ENCODE measurements at regions not wholly inside any gene's neighbourhood (a gene's known extent, or its start where the extent isn't known, plus 50 kb on each side); places are given as distances from the start of the nearest gene placed in this dataset.

GRCh38 chr10:35797187-35797586, 155.1 kb upstream of the FZD8 start:
- DNase-seq (ENCODE audit: low read depth), result no peak
- no peak overlapping the region for H3K4me3 ChIP-seq (ENCODE audit: control insufficient read depth, low read depth, low read length)
- no peak for TF ChIP-seq CTCF (IDR thresholded peaks at IDR 0.05; ENCODE audit: control insufficient read depth, insufficient read depth, low read depth, low read length, missing control alignments)

- no peak for TF ChIP-seq CTCF (IDR thresholded peaks at IDR 0.05; ENCODE audit: control insufficient read depth, insufficient read depth, low read depth, low read length, missing control alignments)
- no peak overlapping the region for H3K4me3 ChIP-seq (ENCODE audit: control insufficient read depth, low read depth, low read length)
- no peak for DNase-seq (ENCODE audit: low read depth)
Observed at GRCh38 chr10:35795131-35795824, 153.2 kb upstream of the FZD8 start.

- no peak overlapping the region for H3K4me3 ChIP-seq (ENCODE audit: control insufficient read depth, low read depth, low read length)
- no peak for DNase-seq (ENCODE audit: low read depth)
- no peak for TF ChIP-seq CTCF (IDR thresholded peaks at IDR 0.05; ENCODE audit: control insufficient read depth, insufficient read depth, low read depth, low read length, missing control alignments)
Observed at GRCh38 chr10:35794703-35795102, 152.6 kb upstream of the FZD8 start.

GRCh38 chr10:35792291-35792690, 150.2 kb upstream of the FZD8 start:
- no peak for DNase-seq (ENCODE audit: low read depth)
- H3K4me3 ChIP-seq (ENCODE audit: control insufficient read depth, low read depth, low read length), result no peak overlapping the region
- no peak for TF ChIP-seq CTCF (IDR thresholded peaks at IDR 0.05; ENCODE audit: control insufficient read depth, insufficient read depth, low read depth, low read length, missing control alignments)

GRCh38 chr10:35789996-35790395, 147.9 kb upstream of the FZD8 start:
- no peak overlapping the region for H3K4me3 ChIP-seq (ENCODE audit: control insufficient read depth, low read depth, low read length)
- peak; percentile 7 for DNase-seq (ENCODE audit: low read depth)
- no peak for TF ChIP-seq CTCF (IDR thresholded peaks at IDR 0.05; ENCODE audit: control insufficient read depth, insufficient read depth, low read depth, low read length, missing control alignments)

- TF ChIP-seq CTCF (IDR thresholded peaks at IDR 0.05; ENCODE audit: control insufficient read depth, insufficient read depth, low read depth, low read length, missing control alignments), result no peak
- H3K4me3 ChIP-seq (ENCODE audit: control insufficient read depth, low read depth, low read length), result no peak overlapping the region
- no peak for DNase-seq (ENCODE audit: low read depth)
Observed at GRCh38 chr10:35784751-35785150, 142.7 kb upstream of the FZD8 start.
